GM19025 (cell line): ENCODE measurements at regions not wholly inside any gene's neighbourhood (a gene's known extent, or its start where the extent isn't known, plus 50 kb on each side); places are given as distances from the start of the nearest gene placed in this dataset.

ENCODE experiments used
- ATAC-seq: cut with Tn5 transposase; IDR thresholded peaks from one replicate; pipeline ENCODE4 v1.9.1; 2021; ENCODE audit warnings: mild to moderate bottlenecking, low read depth, moderate library complexity; ENCODE audit not compliant: unreplicated experiment

DNA sequence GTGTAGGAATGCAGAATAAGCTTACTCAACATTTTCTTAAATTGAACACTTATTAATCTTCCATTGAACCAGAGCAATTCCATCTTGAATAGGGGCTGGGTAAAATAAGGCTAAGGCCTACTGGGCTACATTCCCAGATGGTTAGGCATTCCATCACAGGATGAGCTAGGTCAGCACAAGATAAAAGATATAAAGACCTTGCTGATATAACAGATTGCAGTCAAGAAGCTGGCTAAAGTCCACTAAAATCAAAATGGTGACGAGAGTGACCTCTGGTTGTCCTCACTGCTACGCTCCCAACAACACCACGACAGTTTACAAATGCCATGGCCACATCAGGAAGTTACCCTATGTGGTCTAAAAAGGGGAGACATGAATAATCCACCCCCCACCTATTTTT lies 156.1 kb downstream of the NXNL2 start:
- no peak for ATAC-seq

DNA sequence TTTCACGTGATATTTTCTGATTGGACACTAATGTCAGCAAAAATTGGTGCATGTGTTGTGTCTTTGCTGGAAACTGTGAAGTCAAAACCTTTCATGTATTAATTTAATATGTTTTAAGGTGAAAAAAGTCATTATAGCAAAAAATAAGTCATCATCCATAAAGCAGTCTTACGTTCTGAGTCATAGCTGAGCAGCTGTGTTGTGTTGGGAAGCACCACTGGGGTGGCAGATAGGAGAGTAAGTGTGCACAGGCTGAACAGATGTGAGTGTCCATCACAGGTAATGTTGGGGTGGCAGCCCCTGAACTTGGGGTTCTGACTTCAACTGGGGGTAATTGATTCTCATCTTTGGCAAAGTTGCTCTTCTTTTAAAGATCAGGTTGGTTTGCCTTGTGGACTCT lies 156.8 kb downstream of the NXNL2 start:
- ATAC-seq = no peak

DNA sequence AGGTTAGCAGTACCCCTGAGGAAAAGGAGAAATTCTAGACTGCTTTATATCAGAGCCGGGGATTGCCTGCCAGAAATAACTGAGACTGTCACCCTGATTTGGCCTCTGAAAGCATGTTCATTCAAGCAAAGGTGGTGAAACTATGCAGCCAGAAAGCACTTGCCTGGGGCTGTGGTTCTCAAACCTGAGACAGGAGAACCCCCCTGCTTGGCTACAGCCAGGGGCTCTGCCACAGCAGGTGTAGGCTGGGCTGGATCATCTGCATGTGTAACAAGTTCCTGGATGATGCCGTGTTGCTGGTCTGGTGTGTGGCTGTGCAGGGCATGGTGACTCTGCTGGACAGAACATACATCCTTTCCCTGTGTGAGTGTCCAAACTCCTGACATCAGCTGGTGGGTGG lies 157.8 kb downstream of the NXNL2 start:
- ATAC-seq = no peak

DNA sequence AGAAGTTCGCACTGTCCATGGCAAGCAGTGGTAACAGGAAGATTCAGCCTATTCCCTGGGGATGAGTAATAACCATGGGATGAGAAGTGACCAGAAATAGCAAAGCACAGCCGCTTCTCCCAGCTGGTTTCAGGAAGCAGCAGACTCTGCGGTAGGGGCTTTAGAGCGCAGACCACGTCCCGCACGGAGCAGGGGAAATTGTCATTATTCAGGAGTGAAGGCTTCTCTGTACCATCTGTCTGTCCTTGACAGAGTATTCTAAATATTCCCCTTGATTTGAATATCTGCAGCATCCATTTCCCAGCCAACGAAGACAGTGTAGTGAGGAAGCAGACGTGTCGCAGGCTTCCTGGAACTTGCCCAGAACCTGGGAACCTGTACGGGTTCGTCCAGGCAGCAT lies 159.6 kb downstream of the NXNL2 start:
- ATAC-seq = no peak

DNA sequence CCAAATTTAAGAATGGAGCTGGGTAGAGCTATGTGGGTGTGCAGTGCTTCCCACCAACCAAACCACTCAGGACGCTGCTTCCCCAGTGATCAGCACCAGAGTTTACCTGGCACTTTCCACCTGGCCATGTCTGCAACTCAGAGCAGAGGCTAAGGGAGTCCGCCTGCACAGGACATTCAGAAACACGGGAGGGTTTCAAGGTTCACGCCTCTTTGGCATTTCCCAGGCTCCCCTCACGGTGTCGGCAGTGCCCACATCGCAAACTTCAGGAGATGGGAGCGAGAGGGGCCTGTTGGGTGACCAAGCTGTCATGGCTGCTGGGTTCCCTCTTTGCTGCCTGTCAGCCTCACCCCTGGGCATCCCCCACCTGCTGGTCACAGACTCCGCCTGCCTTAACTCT lies 161.5 kb downstream of the NXNL2 start:
- no peak for ATAC-seq

DNA sequence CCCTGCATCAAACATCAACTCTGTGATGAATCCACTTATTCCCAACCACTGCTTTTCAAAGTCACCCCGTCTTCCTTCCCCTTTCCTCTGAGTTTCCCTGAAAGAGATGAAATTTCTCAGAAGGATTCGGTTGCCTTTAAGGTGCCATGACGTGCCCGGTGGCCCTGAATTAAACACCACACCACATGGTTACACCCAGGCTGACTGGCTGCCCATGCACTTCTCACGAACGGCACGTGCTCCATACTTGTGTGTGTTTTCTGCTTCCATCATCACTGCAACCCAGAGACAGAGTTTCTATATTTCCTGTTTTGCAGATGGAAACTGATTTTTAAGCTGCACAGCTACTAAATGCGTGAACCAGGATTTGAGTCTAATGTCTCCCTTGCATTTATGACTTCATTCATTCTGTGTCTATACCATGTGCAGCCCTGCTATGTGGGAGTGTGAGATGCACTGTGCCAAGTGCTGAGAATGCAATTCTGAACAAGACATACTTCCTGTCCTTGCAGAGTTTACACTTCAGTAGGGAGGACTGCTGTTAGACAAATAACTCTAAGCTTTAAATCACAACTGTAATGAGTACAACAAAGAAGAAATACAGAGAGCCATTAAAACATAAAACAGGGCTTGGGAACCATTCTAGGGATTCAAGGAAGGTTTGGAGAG lies 162.9 kb downstream of the NXNL2 start:
- ATAC-seq = no peak

DNA sequence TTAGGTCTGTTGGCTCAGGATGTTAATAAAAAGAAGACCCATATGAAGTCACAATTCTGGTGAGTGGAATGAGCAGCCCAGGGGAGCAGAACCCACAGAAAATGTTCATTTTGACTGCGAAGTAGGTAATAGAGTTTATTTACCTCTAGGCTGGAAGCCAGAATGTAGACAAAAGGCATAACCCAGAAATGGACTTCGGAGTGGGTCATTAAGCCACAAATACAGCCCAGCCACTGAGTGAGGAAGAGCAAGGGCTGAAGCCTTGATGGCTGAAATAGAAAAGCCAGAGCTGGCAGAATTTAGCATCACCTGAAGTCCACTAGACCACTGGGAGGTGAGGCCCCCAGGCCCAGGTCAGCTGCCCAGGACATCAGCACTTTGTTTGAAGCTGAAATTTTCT lies 168.0 kb downstream of the NXNL2 start:
- ATAC-seq = no peak

DNA sequence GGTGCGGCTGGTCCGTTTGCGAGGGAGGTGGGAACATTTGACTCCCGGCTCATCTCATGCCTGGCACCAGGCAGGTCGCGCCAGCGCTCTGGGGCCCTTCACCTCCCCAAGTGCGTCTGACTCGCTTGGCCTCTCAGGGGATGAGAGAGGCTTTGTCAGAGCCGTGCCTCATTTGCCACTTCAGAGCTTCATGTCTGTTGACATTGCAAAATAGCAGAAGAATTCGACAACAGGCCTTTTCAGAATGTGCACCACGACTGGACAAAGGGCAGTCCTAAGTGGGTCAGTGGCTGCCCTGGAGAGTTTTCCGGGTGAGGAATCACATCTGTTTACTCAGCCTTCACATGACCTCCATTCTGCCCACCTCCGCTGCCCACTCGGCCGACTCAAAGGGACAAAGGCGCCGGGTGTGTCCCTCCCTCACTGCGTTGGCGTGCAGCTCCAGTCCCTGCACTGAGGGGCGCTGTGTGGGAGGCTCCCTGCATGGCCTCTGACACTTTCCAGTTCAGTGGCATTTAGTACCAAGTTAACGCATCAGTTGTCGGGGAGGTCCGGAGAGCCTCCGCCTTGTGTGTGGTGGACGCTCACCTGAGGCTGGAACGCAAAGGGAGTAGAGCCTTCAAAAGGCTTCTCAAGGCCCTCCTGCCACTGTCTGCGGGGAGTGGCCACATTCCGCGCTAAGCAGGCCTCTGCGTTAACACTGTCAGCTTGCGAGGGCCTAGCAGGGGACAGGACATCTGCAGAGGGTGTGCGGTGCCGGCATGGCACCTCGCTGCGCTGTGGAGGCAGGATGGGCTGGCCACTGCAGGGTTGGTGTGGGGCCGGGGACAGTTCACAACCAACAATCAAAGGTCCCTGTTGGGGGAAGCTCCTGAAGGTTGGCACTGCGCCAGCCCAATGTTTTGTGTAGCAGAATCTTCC lies 171.5 kb downstream of the NXNL2 start:
- ATAC-seq = no peak

DNA sequence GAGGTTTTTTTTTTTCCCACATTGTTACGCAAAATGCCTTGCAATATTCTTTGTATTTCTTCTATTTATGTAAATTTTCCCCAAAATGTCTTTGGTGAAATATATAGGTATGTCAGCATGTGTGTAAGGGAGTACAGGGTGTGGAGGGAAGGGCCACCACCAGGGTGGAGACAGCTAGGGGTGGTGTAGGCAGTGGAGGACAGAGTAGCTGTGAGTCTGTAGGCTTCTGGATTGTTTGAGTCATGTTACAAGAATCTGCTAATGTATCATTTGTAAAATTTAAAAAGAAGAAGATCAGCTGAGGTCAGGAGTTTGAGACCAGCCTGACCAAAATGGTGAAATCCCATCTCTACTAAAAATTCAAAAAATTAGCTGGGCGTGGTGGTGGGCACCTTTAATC lies 175.5 kb downstream of the NXNL2 start:
- ATAC-seq = no peak

DNA sequence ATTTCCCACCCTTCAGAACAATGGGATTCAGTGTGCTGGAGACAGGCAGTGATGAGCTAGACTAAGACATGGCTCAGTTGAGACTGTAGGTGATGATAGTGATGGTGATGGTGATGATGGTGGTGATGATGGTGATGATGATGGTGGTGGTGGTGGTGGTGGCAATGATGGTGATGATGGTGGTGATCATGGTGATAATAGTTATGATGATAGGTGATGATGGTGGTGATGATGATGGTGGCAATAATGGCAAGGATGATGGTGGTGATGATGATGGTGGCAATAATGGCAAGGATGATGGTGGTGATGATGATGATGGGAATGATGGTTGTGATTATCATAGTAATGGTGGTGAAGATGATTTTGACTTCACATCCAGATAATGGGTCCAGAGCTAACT lies 176.7 kb downstream of the NXNL2 start:
- no peak for ATAC-seq

DNA sequence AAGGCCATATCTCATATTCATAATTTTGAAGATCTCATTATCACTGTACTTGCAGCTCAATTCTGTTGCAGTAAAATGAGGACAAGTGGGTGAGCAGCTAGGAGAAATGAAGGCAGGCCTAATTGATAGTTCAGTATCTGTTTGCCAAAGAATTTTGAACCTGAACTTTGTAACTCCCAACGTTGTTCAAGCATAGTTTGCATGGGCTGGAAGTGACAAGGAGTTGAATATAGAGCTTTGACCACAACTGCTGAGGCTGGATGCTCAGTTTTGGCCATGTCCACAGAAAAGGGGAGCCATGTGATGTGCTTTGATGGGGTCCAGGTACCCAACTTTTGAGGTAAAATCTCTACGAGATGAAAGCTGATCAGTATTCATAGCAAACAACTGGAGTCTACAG lies 177.5 kb downstream of the NXNL2 start:
- no peak for ATAC-seq

DNA sequence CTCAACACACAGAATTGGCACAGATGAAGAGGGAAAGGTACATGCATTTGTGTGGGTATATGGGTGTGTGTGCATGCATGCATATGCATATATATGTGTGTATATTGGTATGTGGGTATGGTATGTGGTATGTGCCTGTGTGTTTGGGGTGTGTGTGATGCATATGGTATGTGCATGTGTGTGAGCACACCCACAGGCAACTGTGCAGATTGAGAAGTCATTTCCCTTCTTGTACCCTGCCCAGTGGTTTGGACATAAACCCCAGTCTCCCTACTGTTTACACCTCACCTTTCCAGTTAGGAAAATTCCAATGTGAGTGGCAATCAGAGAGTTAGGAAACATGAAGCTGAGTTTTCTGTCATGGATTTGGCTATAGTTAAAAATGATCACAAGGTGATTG lies 178.0 kb downstream of the NXNL2 start:
- no peak for ATAC-seq

DNA sequence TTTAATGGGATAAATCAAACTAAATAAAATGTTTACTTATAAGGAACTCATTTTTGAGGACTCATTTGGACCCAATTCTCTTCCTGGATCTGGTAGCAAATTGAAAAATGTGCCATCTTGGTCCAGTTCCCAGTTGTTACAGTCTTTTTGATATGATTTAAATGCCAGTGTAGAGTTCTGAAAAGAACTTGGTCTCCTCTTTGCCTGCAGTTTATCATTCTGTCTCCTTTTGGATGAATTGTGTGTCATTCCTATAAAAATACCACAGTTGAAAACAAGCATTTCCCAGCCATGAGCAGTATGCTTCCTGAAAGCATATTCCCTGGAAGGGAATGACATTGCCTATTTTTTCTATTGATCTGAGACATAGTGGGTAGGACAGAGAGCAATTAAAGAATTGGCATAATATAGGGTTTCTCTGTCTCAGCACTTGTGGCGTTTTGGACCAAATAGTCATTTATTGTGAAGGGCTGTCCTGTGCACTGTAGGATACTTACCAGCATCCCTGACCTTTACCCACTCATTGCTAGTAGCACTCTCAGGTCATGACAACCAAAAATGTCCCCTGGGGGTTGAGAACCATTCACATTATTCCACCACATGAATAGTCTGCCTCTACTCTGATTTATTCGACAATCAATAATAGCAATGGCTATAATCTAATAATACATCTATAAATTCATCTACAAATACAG lies 181.8 kb downstream of the NXNL2 start:
- no peak for ATAC-seq

DNA sequence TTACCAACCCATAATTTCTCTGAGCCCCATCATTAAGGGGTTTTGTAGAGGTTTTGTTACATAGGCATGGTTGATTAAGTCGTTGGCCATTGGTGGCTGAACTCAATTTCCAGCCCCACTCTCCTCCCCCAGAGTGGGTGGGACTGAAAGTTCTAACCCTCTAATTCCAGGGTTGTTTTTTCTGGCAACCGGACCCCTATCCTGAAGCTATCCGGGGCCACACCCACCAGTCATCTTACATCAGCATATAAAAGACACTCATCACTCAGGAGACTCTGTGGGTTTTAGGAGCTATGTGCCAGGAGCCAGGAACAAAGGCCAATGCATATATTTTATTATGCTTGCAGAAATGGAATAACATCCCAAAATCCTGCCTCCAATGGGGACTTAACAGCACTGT lies 186.0 kb downstream of the NXNL2 start:
- no peak for ATAC-seq

DNA sequence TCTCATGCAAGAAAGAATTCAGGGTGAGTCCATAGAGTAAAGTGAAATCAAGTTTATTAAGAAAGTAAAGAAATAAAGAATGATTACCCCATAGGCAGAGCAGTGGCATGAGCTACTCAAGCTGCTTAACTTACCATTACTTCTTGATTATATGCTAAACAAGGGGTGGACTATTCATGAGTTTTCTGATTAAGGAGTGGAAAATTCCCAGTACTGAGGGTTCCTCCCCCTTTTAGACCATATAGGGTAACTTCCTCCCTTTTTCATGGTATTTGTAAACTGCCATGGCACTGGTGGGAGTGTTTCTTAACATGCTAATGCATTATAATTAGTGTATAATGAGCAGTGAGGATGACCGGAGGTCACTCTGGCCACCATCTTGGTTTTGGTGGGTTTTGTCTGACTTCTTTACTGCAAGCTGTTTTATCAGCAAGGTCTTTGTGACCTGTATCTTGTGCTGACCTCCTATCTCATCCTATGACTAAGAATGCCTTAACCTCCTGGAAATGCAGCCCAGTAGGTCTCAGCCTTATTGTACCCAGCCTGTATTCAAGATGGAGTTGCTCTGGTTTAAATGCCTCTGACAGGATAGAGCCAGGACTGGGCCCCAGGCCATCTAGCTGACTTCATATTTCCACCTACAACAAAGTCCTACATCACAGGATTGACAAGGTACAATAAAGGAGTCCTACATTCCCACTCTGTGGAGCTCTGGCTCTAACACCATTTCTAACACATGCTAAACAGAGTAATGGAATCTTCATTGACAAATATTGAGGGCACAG lies 186.7 kb downstream of the NXNL2 start:
- ATAC-seq = no peak

DNA sequence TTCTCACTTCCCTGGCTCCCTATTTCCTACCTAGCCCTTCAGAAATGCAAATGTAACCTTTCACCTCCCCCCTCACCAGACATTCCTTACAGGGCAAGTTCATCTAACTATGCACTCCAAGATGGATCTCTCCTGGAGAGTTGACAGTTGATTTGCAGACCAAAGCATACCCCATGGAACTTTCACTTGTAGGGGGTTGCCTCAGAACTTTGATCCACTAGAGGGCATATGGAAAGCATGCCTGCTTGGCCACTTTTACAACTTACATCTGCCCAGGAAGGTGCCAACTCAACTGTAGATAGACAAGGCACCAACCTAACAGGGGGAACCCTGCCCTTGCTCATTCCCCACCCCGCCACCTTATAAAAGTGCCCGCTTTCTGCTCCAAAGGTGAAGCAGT lies 187.8 kb downstream of the NXNL2 start:
- no peak for ATAC-seq

DNA sequence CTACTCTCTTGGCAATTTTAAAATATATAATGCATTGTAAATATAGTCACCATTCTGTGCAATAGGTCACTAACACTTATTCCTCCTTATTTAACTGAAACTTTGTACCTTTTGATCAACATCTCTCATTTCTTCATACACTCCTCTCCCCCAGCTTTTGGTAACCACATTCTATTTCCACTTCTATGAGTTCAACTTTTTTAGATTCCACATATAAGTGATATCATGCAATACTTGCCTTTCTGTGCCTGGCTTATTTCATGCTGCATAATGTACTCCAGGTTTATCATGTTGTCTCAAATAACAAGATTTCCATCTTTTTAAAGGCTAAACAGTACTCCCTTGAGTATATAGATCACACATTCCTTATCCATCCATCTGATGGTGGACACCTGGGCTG lies 188.8 kb downstream of the NXNL2 start:
- no peak for ATAC-seq

DNA sequence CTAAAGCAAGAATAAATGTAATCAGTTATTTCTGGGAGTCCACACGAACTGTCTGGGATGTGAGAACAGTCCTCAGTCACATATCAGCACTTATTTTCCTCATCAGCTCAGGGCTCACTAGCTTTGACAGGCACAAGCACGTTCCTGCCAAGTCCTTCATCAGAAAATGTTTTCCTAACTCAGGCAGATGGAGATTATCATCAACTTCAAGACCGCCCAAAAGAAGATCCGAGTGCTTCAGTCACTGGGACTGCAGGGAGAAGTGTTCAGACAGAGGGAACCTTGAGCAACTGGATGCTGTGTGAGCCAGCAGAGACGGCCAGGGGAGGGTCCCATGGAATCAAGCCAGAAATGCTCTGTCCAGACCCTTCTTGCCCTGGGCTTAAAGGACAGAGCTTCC lies 189.4 kb downstream of the NXNL2 start:
- no peak for ATAC-seq

DNA sequence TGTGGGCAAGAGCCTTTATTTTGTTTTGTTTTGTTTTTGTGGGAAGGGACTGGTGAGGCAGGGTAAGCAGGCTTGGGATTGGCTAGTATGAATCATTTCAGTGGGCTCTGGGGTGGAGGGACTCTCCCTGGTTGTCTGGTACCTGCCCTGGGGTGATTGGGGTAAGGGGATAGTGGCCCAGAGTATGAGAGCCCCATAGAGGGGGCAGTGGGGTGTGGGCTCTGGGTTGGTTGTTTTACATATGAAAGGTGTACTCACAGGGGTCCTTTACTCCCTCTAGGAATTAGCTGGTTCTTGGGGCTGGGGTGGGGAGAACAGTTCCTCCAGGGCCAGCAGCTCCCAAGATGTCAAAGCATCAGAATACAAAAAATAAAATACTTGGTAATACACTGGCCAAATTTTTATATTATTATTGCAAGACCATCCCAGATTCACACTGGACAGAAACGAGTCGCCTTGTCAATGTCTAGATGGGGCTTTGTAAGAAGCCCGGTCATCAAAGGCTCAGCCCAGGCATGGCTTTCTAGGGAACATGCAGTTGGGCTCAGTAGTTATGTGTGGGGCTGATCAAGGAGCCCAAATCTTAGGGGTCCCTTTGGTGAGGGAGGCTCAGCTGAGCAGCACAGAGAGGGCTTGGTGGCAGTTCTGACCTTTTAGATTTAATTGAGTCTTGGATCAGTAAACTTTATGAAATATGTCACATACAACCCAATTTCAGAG lies 190.5 kb downstream of the NXNL2 start:
- no peak for ATAC-seq

DNA sequence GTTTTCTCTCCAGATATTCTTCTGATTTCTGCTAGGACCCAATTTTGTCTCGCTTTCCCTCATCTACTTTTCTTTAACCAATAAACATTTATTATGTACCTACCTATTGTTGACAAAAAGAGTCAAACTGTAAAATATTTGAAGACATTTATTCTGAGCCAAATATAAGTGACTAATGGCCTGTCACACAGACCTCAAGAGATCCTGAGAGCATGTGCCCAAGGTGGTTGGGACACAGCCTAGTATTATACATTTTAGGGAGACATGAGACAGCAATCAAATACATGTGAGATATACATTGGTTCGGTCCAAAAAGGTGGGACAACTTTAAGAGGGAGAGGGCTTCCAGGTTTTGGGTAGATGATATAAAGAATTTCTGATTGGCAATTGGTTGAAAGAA lies 191.8 kb downstream of the NXNL2 start:
- ATAC-seq = no peak
